ENCODE measurements at regions not wholly inside any gene's neighbourhood (a gene's known extent, or its start where the extent isn't known, plus 50 kb on each side); places are given as distances from the start of the nearest gene placed in this dataset.

GRCh38 chr14:94921456-94921855 is 151.5 kb upstream of the GSC start:
- no peak overlapping the region for H3K27ac ChIP-seq (ENCODE audit: low read length)
- ChIA-PET POLR2A (no interaction called here), CTCF (no interaction called here)
- DNase-seq (ENCODE audit: low read depth, low spot score) (no peak), ATAC-seq (no peak)
- BruUV-seq (replicated peaks) = no TSS peak
- H3K4me1 ChIP-seq (ENCODE audit: control insufficient read depth, insufficient read depth, low read length) = no peaks in the 10 kb centered on the region
- H3K27me3 ChIP-seq (ENCODE audit: control insufficient read depth, insufficient read depth, low read length) = 0 out of 2 replicates have a peak, but pooled peaks cover 2% of the 10 kb centered on the region
- intact Hi-C loops (cut with micrococcal nuclease; ENCODE audit: unreplicated experiment) = no loop called here
- H3K4me3 ChIP-seq (ENCODE audit: low read depth in 2 of 2, low read length in 2 of 2) = no peak overlapping the region
- no peaks in the 10 kb centered on the region for H3K9me3 ChIP-seq (ENCODE audit: control insufficient read depth, insufficient read depth, low read depth, low read length)
- in situ Hi-C loops (cut with HindIII; ENCODE audit: low pct_unique_long_range_greater_than_20kb, low sequenced_read_pairs) = no loop called here
- TF ChIP-seq POLR2AphosphoS5 (IDR thresholded peaks at IDR 0.05; ENCODE audit: low read depth, low read length) = no peak
- no peak for TF ChIP-seq CTCF (IDR thresholded peaks at IDR 0.05)
- no peak for TF ChIP-seq REST (IDR thresholded peaks at IDR 0.05; ENCODE audit: insufficient read depth in 1 of 2, low read depth in 2 of 2, low read length in 1 of 2)
- H3K36me3 ChIP-seq (ENCODE audit: control insufficient read depth, insufficient read depth, low read length) = no peaks in the 10 kb centered on the region

- Histone ChIP-seq H3K27ac (ENCODE audit: low read length) (no peak overlapping the region), H3K27me3 (ENCODE audit: control insufficient read depth, insufficient read depth, low read length) (0 out of 2 replicates have a peak, but pooled peaks cover 2% of the 10 kb centered on the region), H3K4me1 (ENCODE audit: control insufficient read depth, insufficient read depth, low read length) (no peaks in the 10 kb centered on the region), H3K36me3 (ENCODE audit: control insufficient read depth, insufficient read depth, low read length) (no peaks in the 10 kb centered on the region), H3K9me3 (ENCODE audit: control insufficient read depth, insufficient read depth, low read depth, low read length) (no peaks in the 10 kb centered on the region), H3K4me3 (ENCODE audit: low read depth in 2 of 2, low read length in 2 of 2) (no peak overlapping the region)
- no TSS peak for BruUV-seq (replicated peaks)
- intact Hi-C loops (cut with micrococcal nuclease; ENCODE audit: unreplicated experiment) = no loop called here
- TF ChIP-seq SIN3A (IDR thresholded peaks at IDR 0.05; ENCODE audit: borderline replicate concordance, insufficient read depth, low read depth, low read length) = no peak
- TF ChIP-seq POLR2AphosphoS5 (IDR thresholded peaks at IDR 0.05; ENCODE audit: low read depth, low read length) = no peak
- no peak for TF ChIP-seq CTCF (IDR thresholded peaks at IDR 0.05)
- TF ChIP-seq TCF7L2 (IDR thresholded peaks at IDR 0.05; ENCODE audit: low read depth, low read length) = no peak
- no peak for TF ChIP-seq REST (IDR thresholded peaks at IDR 0.05; ENCODE audit: insufficient read depth in 1 of 2, low read depth in 2 of 2, low read length in 1 of 2)
- ATAC-seq = no peak
- in situ Hi-C loops (cut with HindIII; ENCODE audit: low pct_unique_long_range_greater_than_20kb, low sequenced_read_pairs) = no loop called here
- ChIA-PET POLR2A (no interaction called here), CTCF (no interaction called here)
- DNase-seq (ENCODE audit: low read depth, low spot score) = no peak
These were observed 150.0 kb upstream of the GSC start for GRCh38 chr14:94919896-94920295.
